Vagina (tissue), 2 donors: ENCODE measurements at regions not wholly inside any gene's neighbourhood (a gene's known extent, or its start where the extent isn't known, plus 50 kb on each side); places are given as distances from the start of the nearest gene placed in this dataset.

Experiments
- CTCF ChIP-seq, 3 experiments: fragments of 450-650 bp in 2 of 3; fragments of 200-600 bp in 1 of 3; sonication (generic) in 1 of 3; IDR thresholded peaks; one replicate each; pipeline ENCODE4 v1.5.1; 2017 to 2019; ENCODE audit warnings: antibody characterized with exemption in 3 of 3, mild to moderate bottlenecking in 2 of 3, moderate library complexity in 2 of 3
- POLR2A ChIP-seq, 2 donors: fragments of 450-650 bp; IDR thresholded peaks; one replicate each; pipeline ENCODE4 v1.6.1; 2017; ENCODE audit warnings: antibody characterized with exemption in 2 of 2, mild to moderate bottlenecking in 2 of 2, moderate library complexity in 2 of 2

- TF ChIP-seq CTCF (IDR thresholded peaks at IDR 0.05), result no peak
- no peak for TF ChIP-seq POLR2A (IDR thresholded peaks at IDR 0.05)
Measured at GRCh38 chr21:36606983-36607325, 92.0 kb upstream of the SIM2 start.
